HFF-Myc (cell line): ENCODE measurements at regions not wholly inside any gene's neighbourhood (a gene's known extent, or its start where the extent isn't known, plus 50 kb on each side); places are given as distances from the start of the nearest gene placed in this dataset.

Experiments
- DNase-seq: peaks from one replicate; pipeline ENCODE4 v3.0.0-alpha.2; 2011; ENCODE audit warnings: low read depth; ENCODE audit errors: extremely low read depth
- H3K4me3 ChIP-seq: replicated peaks from 2 replicates; pipeline ENCODE4 v1.5.1; 2011; ENCODE audit warnings: low read depth, mild to moderate bottlenecking, control low read depth, low read length
- TF ChIP-seq, protein P1 (sequence below): IDR thresholded peaks from 2 replicates; pipeline ENCODE4 v1.5.1; 2012; ENCODE audit warnings: mild to moderate bottlenecking, low read depth, low read length, control low read depth; ENCODE audit errors: missing control alignments

DNA sequence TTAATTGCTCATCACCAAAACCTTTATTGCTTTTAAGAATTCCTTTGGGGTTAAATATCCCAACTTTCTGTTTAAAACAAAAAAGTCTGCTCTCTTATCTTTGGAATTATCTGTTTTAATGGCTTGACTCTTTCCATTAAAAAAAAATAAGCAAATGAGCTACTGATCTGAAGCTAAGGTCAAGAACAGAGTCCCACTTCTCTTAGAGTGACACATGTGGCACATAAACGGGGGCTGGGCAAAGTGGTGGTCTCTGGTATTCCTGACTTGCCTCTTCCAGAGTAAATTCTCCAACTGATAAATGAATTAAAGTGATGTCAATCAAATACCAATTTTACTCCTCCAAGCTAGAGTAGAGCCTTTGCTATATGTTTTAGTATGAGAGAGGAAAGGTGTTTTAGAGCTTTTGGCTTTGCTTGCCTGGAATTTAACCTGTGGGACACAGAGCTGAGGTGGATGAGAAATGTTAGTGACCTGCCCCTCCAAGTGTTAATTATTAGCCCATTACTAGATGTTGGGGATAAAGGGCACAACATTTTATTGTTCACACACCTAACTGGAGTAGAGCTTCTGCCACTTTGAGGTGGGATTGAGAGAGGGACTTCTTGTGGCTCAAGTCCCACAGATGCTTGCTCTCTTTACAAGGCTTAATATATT lies 864.0 kb downstream of the LRRIQ3 start:
- no peak for DNase-seq
- no peak overlapping the region for H3K4me3 ChIP-seq
- TF ChIP-seq, protein P1, sequence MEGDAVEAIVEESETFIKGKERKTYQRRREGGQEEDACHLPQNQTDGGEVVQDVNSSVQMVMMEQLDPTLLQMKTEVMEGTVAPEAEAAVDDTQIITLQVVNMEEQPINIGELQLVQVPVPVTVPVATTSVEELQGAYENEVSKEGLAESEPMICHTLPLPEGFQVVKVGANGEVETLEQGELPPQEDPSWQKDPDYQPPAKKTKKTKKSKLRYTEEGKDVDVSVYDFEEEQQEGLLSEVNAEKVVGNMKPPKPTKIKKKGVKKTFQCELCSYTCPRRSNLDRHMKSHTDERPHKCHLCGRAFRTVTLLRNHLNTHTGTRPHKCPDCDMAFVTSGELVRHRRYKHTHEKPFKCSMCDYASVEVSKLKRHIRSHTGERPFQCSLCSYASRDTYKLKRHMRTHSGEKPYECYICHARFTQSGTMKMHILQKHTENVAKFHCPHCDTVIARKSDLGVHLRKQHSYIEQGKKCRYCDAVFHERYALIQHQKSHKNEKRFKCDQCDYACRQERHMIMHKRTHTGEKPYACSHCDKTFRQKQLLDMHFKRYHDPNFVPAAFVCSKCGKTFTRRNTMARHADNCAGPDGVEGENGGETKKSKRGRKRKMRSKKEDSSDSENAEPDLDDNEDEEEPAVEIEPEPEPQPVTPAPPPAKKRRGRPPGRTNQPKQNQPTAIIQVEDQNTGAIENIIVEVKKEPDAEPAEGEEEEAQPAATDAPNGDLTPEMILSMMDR = no peak

GRCh38 chr1:73331726-73332125 lies 866.2 kb downstream of the LRRIQ3 start:
- TF ChIP-seq, protein P1 = no peak
- no peak for DNase-seq
- H3K4me3 ChIP-seq = no peak overlapping the region

GRCh38 chr1:73327998-73328397 lies 870.0 kb downstream of the LRRIQ3 start:
- TF ChIP-seq, protein P1 = no peak
- no peak overlapping the region for H3K4me3 ChIP-seq
- no peak for DNase-seq

DNA sequence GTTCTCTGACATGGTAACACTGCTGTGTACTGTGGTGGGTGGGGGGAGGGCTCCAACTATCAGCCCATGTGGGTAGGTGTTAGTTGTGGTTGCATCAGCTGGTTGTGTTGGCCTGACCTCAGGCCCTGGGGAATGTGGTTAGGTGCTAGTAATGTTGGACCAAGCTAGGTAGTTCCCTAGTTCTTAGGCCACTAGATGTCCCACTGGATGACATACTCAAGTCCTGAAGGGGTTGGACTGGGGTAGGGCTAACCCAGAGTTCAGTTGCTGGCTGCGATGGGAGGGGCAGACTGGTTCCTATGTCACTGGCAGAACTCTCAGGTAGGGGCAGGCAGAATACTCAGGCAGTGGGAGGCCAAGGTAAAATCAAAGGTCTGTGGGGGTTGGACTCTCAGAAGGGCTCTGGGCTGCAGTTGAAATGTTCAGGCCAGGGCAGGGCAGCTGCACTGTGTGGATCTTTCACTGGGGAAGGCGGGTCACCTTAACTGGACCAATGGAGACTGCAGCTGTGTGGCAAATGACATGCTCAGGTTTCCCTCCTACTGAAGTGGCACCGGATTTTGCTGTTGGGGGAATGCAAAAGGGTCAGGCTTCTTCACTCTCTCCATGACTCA lies 870.7 kb downstream of the LRRIQ3 start:
- no peak overlapping the region for H3K4me3 ChIP-seq
- TF ChIP-seq, protein P1 = no peak
- DNase-seq = no peak

GRCh38 chr1:73326663-73327062 lies 871.3 kb downstream of the LRRIQ3 start:
- no peak for DNase-seq
- H3K4me3 ChIP-seq = no peak overlapping the region
- TF ChIP-seq, protein P1 = no peak

DNA sequence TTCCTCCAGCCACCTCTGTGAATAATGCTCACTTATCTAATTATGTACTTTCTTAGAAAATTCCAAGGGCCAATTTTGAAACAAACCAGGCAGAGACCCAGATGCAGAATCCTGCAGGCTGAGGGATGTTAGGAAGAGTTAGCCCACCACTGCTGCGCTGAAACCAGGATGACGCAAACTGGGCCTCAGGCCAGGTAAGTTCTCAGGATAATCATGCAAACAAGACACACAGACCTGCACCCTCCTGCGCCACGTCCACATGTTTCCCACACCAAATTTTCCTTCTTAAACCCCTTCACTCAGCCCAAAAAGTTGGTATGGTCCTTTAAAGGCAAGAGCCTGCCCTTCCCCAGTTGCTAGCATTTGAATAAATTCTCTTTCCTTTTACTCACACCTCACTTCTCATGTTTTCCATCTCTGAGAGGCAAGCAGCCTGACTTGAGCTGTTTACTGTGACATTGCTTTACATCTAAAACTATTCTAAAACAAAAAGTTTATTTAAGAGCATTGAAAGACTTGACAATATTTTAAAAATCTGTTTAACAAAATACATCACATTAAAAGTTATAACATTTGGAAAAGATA lies 887.1 kb downstream of the LRRIQ3 start:
- no peak overlapping the region for H3K4me3 ChIP-seq
- TF ChIP-seq, protein P1 = no peak
- DNase-seq = no peak
